Chondrocyte (in vitro differentiated cells): ENCODE measurements at regions not wholly inside any gene's neighbourhood (a gene's known extent, or its start where the extent isn't known, plus 50 kb on each side); places are given as distances from the start of the nearest gene placed in this dataset.

ENCODE experiments used
- DNase-seq: peaks from one replicate; pipeline ENCODE4 v3.0.0; 2021; ENCODE audit warnings: mixed read lengths, low spot score
- H3K27ac Mint-ChIP-seq: one replicate; pipeline ENCODE4 v1.8.0; 2021; ENCODE audit warnings: mild to moderate bottlenecking, moderate library complexity, mixed read lengths; ENCODE audit not compliant: unreplicated experiment
- H3K27me3 Mint-ChIP-seq: 2 replicates; pipeline ENCODE4 v1.8.0; 2021; ENCODE audit warnings: low read depth, mixed read lengths
- H3K36me3 Mint-ChIP-seq: 2 replicates; pipeline ENCODE4 v1.8.0; 2021; ENCODE audit warnings: low read depth, mixed read lengths
- H3K4me1 Mint-ChIP-seq: 2 replicates; pipeline ENCODE4 v1.8.0; 2021; ENCODE audit warnings: low read depth, mild to moderate bottlenecking, mixed read lengths
- H3K4me3 Mint-ChIP-seq: one replicate; pipeline ENCODE4 v1.8.0; 2021; ENCODE audit warnings: mild to moderate bottlenecking, moderate library complexity, mixed read lengths; ENCODE audit not compliant: unreplicated experiment
- H3K9me3 Mint-ChIP-seq: 2 replicates; pipeline ENCODE4 v1.8.0; 2021; ENCODE audit warnings: low read depth, mixed read lengths
- CTCF ChIP-seq: fragments of 200-600 bp; sonication (generic); IDR thresholded peaks from 2 replicates; pipeline ENCODE4 v1.5.0; 2021; ENCODE audit warnings: antibody characterized with exemption, mild to moderate bottlenecking, moderate library complexity

GRCh38 chr11:25667871-25668270 lies 664.1 kb upstream of the ANO3 start:
- Mint-ChIP-seq H3K9me3 (no peaks in the 10 kb centered on the region), H3K4me3 (no peak overlapping the region), H3K27ac (no peak overlapping the region), H3K27me3 (no peaks in the 10 kb centered on the region), H3K4me1 (no peaks in the 10 kb centered on the region), H3K36me3 (no peaks in the 10 kb centered on the region)
- no peak for TF ChIP-seq CTCF
- no peak for DNase-seq

GRCh38 chr11:25691959-25692358 lies 640.0 kb upstream of the ANO3 start:
- no peaks in the 10 kb centered on the region for H3K4me1 Mint-ChIP-seq
- H3K27ac Mint-ChIP-seq, result no peak overlapping the region
- no peak for TF ChIP-seq CTCF
- no peak for DNase-seq
- H3K36me3 Mint-ChIP-seq, result peaks cover 5% of the 10 kb centered on the region
- no peaks in the 10 kb centered on the region for H3K27me3 Mint-ChIP-seq
- H3K9me3 Mint-ChIP-seq, result peaks cover 23% of the 10 kb centered on the region
- H3K4me3 Mint-ChIP-seq, result no peak overlapping the region

GRCh38 chr11:25702417-25702816 lies 629.5 kb upstream of the ANO3 start:
- H3K4me3 Mint-ChIP-seq, result no peak overlapping the region
- no peak overlapping the region for H3K27ac Mint-ChIP-seq
- peaks cover 9% of the 10 kb centered on the region for H3K27me3 Mint-ChIP-seq
- H3K36me3 Mint-ChIP-seq, result no peaks in the 10 kb centered on the region
- H3K9me3 Mint-ChIP-seq, result peaks cover 4% of the 10 kb centered on the region
- H3K4me1 Mint-ChIP-seq, result no peaks in the 10 kb centered on the region
- TF ChIP-seq CTCF, result no peak
- DNase-seq, result no peak

- Mint-ChIP-seq H3K36me3 (no peaks in the 10 kb centered on the region), H3K27ac (no peak overlapping the region), H3K4me1 (no peaks in the 10 kb centered on the region), H3K4me3 (no peak overlapping the region), H3K27me3 (peaks cover 2% of the 10 kb centered on the region), H3K9me3 (no peaks in the 10 kb centered on the region)
- no peak for DNase-seq
- TF ChIP-seq CTCF, result no peak
Observed at GRCh38 chr11:25710975-25711374, 621.0 kb upstream of the ANO3 start.

GRCh38 chr11:25727944-25728343 lies 604.0 kb upstream of the ANO3 start:
- no peak overlapping the region for H3K4me3 Mint-ChIP-seq
- H3K36me3 Mint-ChIP-seq, result no peaks in the 10 kb centered on the region
- DNase-seq, result no peak
- peaks cover 7% of the 10 kb centered on the region for H3K4me1 Mint-ChIP-seq
- TF ChIP-seq CTCF, result no peak
- H3K9me3 Mint-ChIP-seq, result peaks cover 30% of the 10 kb centered on the region
- no peaks in the 10 kb centered on the region for H3K27me3 Mint-ChIP-seq
- no peak overlapping the region for H3K27ac Mint-ChIP-seq
